H9 (cell line): ENCODE measurements at regions not wholly inside any gene's neighbourhood (a gene's known extent, or its start where the extent isn't known, plus 50 kb on each side); places are given as distances from the start of the nearest gene placed in this dataset.

Source experiments
- DNase-seq: peaks from one replicate; pipeline ENCODE4 v3.0.0-alpha.2; 2017
- H2AFZ ChIP-seq: one replicate; pipeline ENCODE4 v1.6.1; 2013; ENCODE audit warnings: mild to moderate bottlenecking, low read length, control low read depth, moderate library complexity
- H2AK5ac ChIP-seq: 2 replicates; pipeline ENCODE4 v1.6.1; 2013; ENCODE audit warnings: low read length, control low read depth, mixed read lengths; ENCODE audit not compliant: insufficient read length
- H2BK120ac ChIP-seq: one replicate; pipeline ENCODE4 v1.6.1; 2013; ENCODE audit warnings: low read depth, mild to moderate bottlenecking, low read length, control low read depth, inconsistent platforms; ENCODE audit not compliant: poor library complexity, severe bottlenecking
- H2BK12ac ChIP-seq: 2 replicates; pipeline ENCODE4 v1.6.1; 2013; ENCODE audit warnings: low read length, control low read depth, mixed read lengths, low read depth; ENCODE audit not compliant: insufficient read length
- H2BK15ac ChIP-seq: 2 replicates; pipeline ENCODE4 v1.6.1; 2013; ENCODE audit warnings: low read depth, low read length, control low read depth
- H2BK20ac ChIP-seq: one replicate; pipeline ENCODE4 v1.6.1; 2013; ENCODE audit warnings: low read depth, mild to moderate bottlenecking, low read length, control low read depth, inconsistent platforms; ENCODE audit not compliant: poor library complexity, severe bottlenecking
- H2BK5ac ChIP-seq: 2 replicates; pipeline ENCODE4 v1.6.1; 2013; ENCODE audit warnings: low read length, control low read depth, mixed read lengths; ENCODE audit not compliant: insufficient read length
- H3K14ac ChIP-seq: 2 replicates; pipeline ENCODE4 v1.6.1; 2013; ENCODE audit warnings: low read length, control low read depth; ENCODE audit not compliant: insufficient read depth
- H3K18ac ChIP-seq: 2 replicates; pipeline ENCODE4 v1.6.1; 2013; ENCODE audit warnings: low read depth, mild to moderate bottlenecking, mixed read lengths, low read length, control low read depth; ENCODE audit not compliant: insufficient read length
- H3K23ac ChIP-seq: 2 replicates; pipeline ENCODE4 v1.6.1; 2013; ENCODE audit warnings: low read length, control low read depth, mixed read lengths, low read depth; ENCODE audit not compliant: insufficient read length
- H3K23me2 ChIP-seq: 2 replicates; pipeline ENCODE4 v1.6.1; 2013; ENCODE audit warnings: low read depth, mild to moderate bottlenecking, mixed read lengths, low read length, control low read depth; ENCODE audit not compliant: insufficient read length, poor library complexity, severe bottlenecking
- H3K27ac ChIP-seq: 2 replicates; pipeline ENCODE4 v1.5.1; 2013; ENCODE audit warnings: low read length, control low read depth, mixed read lengths, low read depth; ENCODE audit not compliant: insufficient read length
- H3K27me3 ChIP-seq: 2 replicates; pipeline ENCODE4 v1.6.1; 2013; ENCODE audit warnings: low read length, control low read depth, inconsistent platforms; ENCODE audit not compliant: insufficient read depth
- H3K4ac ChIP-seq: 2 replicates; pipeline ENCODE4 v1.6.1; 2013; ENCODE audit warnings: low read depth, mild to moderate bottlenecking, control low read depth, inconsistent platforms, low read length, moderate library complexity
- H3K4me1 ChIP-seq: 2 replicates; pipeline ENCODE4 v1.6.1; 2013; ENCODE audit warnings: low read length, control low read depth, inconsistent platforms; ENCODE audit not compliant: insufficient read depth
- H3K4me2 ChIP-seq: 2 replicates; pipeline ENCODE4 v1.6.1; 2013; ENCODE audit warnings: low read length, control low read depth, mixed read lengths; ENCODE audit not compliant: insufficient read length, insufficient read depth
- H3K56ac ChIP-seq: 2 replicates; pipeline ENCODE4 v1.6.1; 2013; ENCODE audit warnings: low read depth, mild to moderate bottlenecking, mixed read lengths, low read length, control low read depth; ENCODE audit not compliant: insufficient read length
- H3K79me1 ChIP-seq: 2 replicates; pipeline ENCODE4 v1.6.1; 2013; ENCODE audit warnings: low read depth, mild to moderate bottlenecking, moderate library complexity, low read length, control low read depth, inconsistent platforms; ENCODE audit not compliant: insufficient read depth, poor library complexity, severe bottlenecking
- H3K79me2 ChIP-seq: 2 replicates; pipeline ENCODE4 v1.6.1; 2013; ENCODE audit warnings: low read length, control low read depth, inconsistent platforms; ENCODE audit not compliant: insufficient read depth
- H3K9ac ChIP-seq: 2 replicates; pipeline ENCODE4 v1.6.1; 2013; ENCODE audit warnings: low read length, control low read depth, mixed read lengths; ENCODE audit not compliant: insufficient read length; ENCODE audit errors: extremely low read depth
- H3K9me3 ChIP-seq: one replicate; pipeline ENCODE4 v1.6.1; 2013; ENCODE audit warnings: low read depth, low read length, inconsistent platforms; ENCODE audit not compliant: control insufficient read depth
- H3T11ph ChIP-seq: one replicate; pipeline ENCODE4 v1.6.1; 2013; ENCODE audit warnings: mild to moderate bottlenecking, low read length, control low read depth, inconsistent platforms
- H4K20me1 ChIP-seq: one replicate; pipeline ENCODE4 v1.6.1; 2013; ENCODE audit not compliant: control insufficient read depth, insufficient read length, insufficient read depth
- H4K5ac ChIP-seq: 2 replicates; pipeline ENCODE4 v1.6.1; 2013; ENCODE audit warnings: low read depth, mild to moderate bottlenecking, mixed read lengths, low read length, control low read depth; ENCODE audit not compliant: insufficient read length
- H4K8ac ChIP-seq: replicated peaks from 2 replicates; pipeline ENCODE4 v1.6.1; 2013; ENCODE audit warnings: low read length, control low read depth, mixed read lengths, low read depth; ENCODE audit not compliant: insufficient read length
- H4K91ac ChIP-seq: 2 replicates; pipeline ENCODE4 v1.6.1; 2013; ENCODE audit warnings: low read depth, mild to moderate bottlenecking, moderate library complexity, mixed read lengths, low read length, control low read depth; ENCODE audit not compliant: insufficient read length
- H3K27ac Mint-ChIP-seq, 3 experiments: 2 replicates in 2 of 3; 3 replicates in 1 of 3; pipeline ENCODE4 v1.8.0; 2020 to 2021; ENCODE audit warnings: mixed read lengths in 3 of 3, mild to moderate bottlenecking in 1 of 3, moderate library complexity in 1 of 3
- H3K27me3 Mint-ChIP-seq: 2 replicates; pipeline ENCODE4 v1.8.0; 2021; ENCODE audit warnings: low read depth, mild to moderate bottlenecking, moderate library complexity, mixed read lengths
- H3K36me3 Mint-ChIP-seq, 3 experiments: 2 replicates in 2 of 3; 3 replicates in 1 of 3; pipeline ENCODE4 v1.8.0; 2020 to 2021; ENCODE audit warnings: low read depth in 3 of 3, mixed read lengths in 3 of 3; ENCODE audit not compliant: insufficient read depth in 1 of 3
- H3K4me1 Mint-ChIP-seq, 2 experiments: 2 replicates each; pipeline ENCODE4 v1.8.0; 2020; ENCODE audit warnings: mixed read lengths in 2 of 2
- H3K4me3 Mint-ChIP-seq, 2 experiments: 2 replicates in 1 of 2; 3 replicates in 1 of 2; pipeline ENCODE4 v1.8.0; 2020 to 2021; ENCODE audit warnings: mild to moderate bottlenecking in 2 of 2, mixed read lengths in 2 of 2, moderate library complexity in 1 of 2
- H3K9me3 Mint-ChIP-seq, 2 experiments: 2 replicates in 1 of 2; 3 replicates in 1 of 2; pipeline ENCODE4 v1.8.0; 2020; ENCODE audit warnings: mild to moderate bottlenecking in 2 of 2, mixed read lengths in 2 of 2, moderate library complexity in 1 of 2
- whole genome bisulfite sequencing: extraction: QIAGEN DNeasy Blood & Tissue Kit; methylation state at CpG from one replicate; pipeline ENCODE4 v1.1.7; 2013; ENCODE audit warnings: missing lambda C conversion rate, low lambda C conversion rate, mixed read lengths; ENCODE audit not compliant: insufficient read length; ENCODE audit errors: extremely low coverage; 5-methylcytosine and 5-hydroxymethylcytosine counted together
- TF ChIP-seq, protein P1 (sequence below): fragments of 200-600 bp; sonication (generic); conservative IDR thresholded peaks from 3 replicates; pipeline ENCODE4 v1.8.0; 2021; ENCODE audit warnings: antibody characterized with exemption, mild to moderate bottlenecking

DNA sequence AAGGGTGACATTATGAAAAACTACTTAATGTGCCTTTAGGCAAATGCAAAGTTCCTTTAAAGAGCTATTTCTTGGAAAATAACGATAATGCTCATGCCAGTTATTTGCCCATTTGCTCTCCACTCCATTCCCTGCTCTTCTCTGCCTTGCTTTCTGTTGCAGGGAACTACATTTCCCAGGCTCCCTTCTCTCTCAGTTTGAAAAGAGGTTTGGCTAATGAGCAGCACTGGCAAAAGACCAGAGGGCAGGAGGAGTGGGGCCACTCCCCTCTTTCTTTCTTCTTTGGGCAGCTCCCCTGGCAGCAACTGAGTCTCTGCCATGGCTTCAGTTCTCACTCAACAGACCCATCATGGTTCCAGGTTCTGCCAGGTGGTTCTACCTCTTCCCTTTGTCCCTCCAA, 130.5 kb downstream of the RWDD3 start:
- Histone ChIP-seq H2BK15ac (no peak overlapping the region), H3T11ph (no peak overlapping the region), H2BK5ac (no peak overlapping the region), H3K4me2 (no peak overlapping the region), H3K79me1 (no peaks in the 10 kb centered on the region), H2AFZ (no peak overlapping the region), H4K5ac (no peak overlapping the region), H3K4ac (no peak overlapping the region), H3K18ac (no peak overlapping the region), H3K9ac (no peak overlapping the region), H3K79me2 (no peaks in the 10 kb centered on the region), H3K4me1 (peaks cover 2% of the 10 kb centered on the region; the same call in 1 of the 2 replicates), H3K27me3 (no peaks in the 10 kb centered on the region), H2BK20ac (no peak overlapping the region), H3K23me2 (no peaks in the 10 kb centered on the region), H4K20me1 (no peaks in the 10 kb centered on the region), H4K91ac (no peak overlapping the region), H3K27ac (no peak overlapping the region), H3K56ac (no peak overlapping the region), H3K23ac (no peak overlapping the region), H3K9me3 (no peaks in the 10 kb centered on the region), H4K8ac (no peak overlapping the region), H2BK12ac (no peak overlapping the region), H2AK5ac (no peak overlapping the region), H3K14ac (no peak overlapping the region), H2BK120ac (no peak overlapping the region)
- peaks cover 26 to 27% of the 10 kb centered on the region in 2 experiments for H3K4me1 Mint-ChIP-seq
- no peak for DNase-seq
- no peak overlapping the region for H3K27ac Mint-ChIP-seq
- no peaks in the 10 kb centered on the region for H3K27me3 Mint-ChIP-seq
- TF ChIP-seq, protein P1, sequence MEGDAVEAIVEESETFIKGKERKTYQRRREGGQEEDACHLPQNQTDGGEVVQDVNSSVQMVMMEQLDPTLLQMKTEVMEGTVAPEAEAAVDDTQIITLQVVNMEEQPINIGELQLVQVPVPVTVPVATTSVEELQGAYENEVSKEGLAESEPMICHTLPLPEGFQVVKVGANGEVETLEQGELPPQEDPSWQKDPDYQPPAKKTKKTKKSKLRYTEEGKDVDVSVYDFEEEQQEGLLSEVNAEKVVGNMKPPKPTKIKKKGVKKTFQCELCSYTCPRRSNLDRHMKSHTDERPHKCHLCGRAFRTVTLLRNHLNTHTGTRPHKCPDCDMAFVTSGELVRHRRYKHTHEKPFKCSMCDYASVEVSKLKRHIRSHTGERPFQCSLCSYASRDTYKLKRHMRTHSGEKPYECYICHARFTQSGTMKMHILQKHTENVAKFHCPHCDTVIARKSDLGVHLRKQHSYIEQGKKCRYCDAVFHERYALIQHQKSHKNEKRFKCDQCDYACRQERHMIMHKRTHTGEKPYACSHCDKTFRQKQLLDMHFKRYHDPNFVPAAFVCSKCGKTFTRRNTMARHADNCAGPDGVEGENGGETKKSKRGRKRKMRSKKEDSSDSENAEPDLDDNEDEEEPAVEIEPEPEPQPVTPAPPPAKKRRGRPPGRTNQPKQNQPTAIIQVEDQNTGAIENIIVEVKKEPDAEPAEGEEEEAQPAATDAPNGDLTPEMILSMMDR, result no peak
- H3K9me3 Mint-ChIP-seq, result peaks cover 0 to 2% of the 10 kb centered on the region in 2 experiments; a peak in 1 of 5 replicates
- no peak overlapping the region for H3K4me3 Mint-ChIP-seq
- no peaks in the 10 kb centered on the region; a peak in 1 of 7 replicates for H3K36me3 Mint-ChIP-seq
- WGBS, result no CpG with 5 or more reads among the region's 1 CpG
